GM12891 (cell line): ENCODE measurements at regions not wholly inside any gene's neighbourhood (a gene's known extent, or its start where the extent isn't known, plus 50 kb on each side); places are given as distances from the start of the nearest gene placed in this dataset.
A peak's percentile ranks its signal among the peaks of the same experiment; 100 is the strongest.

Source experiments
- DNase-seq: peaks from one replicate; pipeline ENCODE4 v3.0.0; 2011; ENCODE audit warnings: low spot score; ENCODE audit not compliant: insufficient read length
- FAIRE-seq: peaks from 2 replicates; lab custom pipeline; 2011; peaks lifted over from hg19 to GRCh38; lab: Jason Lieb, UNC
- PAX5 ChIP-seq: IDR thresholded peaks from 2 replicates; pipeline ENCODE4 v1.6.1; 2011; ENCODE audit warnings: low read length, moderate library complexity, mild to moderate bottlenecking; ENCODE audit not compliant: insufficient read depth, severe bottlenecking
- POLR2A ChIP-seq: IDR thresholded peaks from 2 replicates; pipeline ENCODE4 v1.6.1; 2011; ENCODE audit warnings: low read depth, low read length, control low read depth
- POLR2AphosphoS5 ChIP-seq: IDR thresholded peaks from 2 replicates; pipeline ENCODE4 v1.6.1; 2011; ENCODE audit warnings: low read depth, low read length, control low read depth
- POU2F2 ChIP-seq: IDR thresholded peaks from 2 replicates; pipeline ENCODE4 v1.6.1; 2011; ENCODE audit warnings: low read depth, mild to moderate bottlenecking, control low read depth, low read length, moderate library complexity
- SPI1 ChIP-seq: IDR thresholded peaks from 2 replicates; pipeline ENCODE4 v1.6.1; 2011; ENCODE audit warnings: low read depth, low read length, control low read depth
- TAF1 ChIP-seq: IDR thresholded peaks from 2 replicates; pipeline ENCODE4 v1.6.1; 2011; ENCODE audit warnings: low read depth, low read length, control low read depth

DNA sequence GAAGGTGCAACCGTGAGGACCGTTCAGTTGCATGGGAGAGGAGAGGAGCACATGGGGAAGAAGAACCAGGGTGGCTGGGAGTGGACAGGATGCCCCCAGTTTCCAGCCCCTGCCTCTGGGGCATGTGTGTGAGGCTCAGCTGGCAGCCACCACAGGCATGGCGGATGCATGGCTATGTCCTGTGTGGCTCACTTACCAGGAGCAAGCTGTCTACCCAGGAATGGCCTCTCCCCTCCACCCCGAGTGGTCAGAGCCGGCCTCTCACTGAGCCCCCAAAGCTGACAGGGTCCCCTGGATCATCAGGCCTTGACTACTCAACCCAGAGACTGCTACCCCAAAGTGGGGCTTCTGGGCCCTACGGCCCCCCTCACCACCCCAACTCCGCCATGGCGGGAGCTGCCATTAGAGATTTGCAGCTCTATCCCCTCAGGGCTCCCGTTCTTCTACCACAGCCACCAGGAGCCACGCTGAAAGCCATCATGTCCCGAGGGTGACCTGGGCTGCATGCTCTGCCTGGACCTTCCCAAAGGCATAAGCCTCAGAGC lies 65.3 kb downstream of the RHOB start:
- TF ChIP-seq TAF1 (no peak), PAX5 (no peak), SPI1 (no peak), POLR2A (no peak), POU2F2 (no peak), POLR2AphosphoS5 (no peak)
- FAIRE-seq (no peak), DNase-seq (no peak)

GRCh38 chr2:20513946-20514345 lies 67.1 kb downstream of the RHOB start:
- TF ChIP-seq TAF1: no peak
- no peak for TF ChIP-seq SPI1
- TF ChIP-seq POLR2AphosphoS5: no peak
- TF ChIP-seq PAX5: no peak
- no peak for TF ChIP-seq POU2F2
- no peak for TF ChIP-seq POLR2A
- no peak for FAIRE-seq
- DNase-seq: no peak

- no peak for TF ChIP-seq TAF1
- no peak for TF ChIP-seq POLR2AphosphoS5
- no peak for TF ChIP-seq POU2F2
- no peak for TF ChIP-seq PAX5
- no peak for TF ChIP-seq SPI1
- no peak for TF ChIP-seq POLR2A
- DNase-seq (no peak), FAIRE-seq (no peak)
Observed at GRCh38 chr2:20514596-20515269, 67.9 kb downstream of the RHOB start.

- no peak for FAIRE-seq
- no peak for TF ChIP-seq POU2F2
- no peak for DNase-seq
Observed at GRCh38 chr2:20515290-20516220, 68.7 kb downstream of the RHOB start.

GRCh38 chr2:20516291-20516645 lies 69.4 kb downstream of the RHOB start:
- no peak for TF ChIP-seq POU2F2
- no peak for TF ChIP-seq POLR2A
- TF ChIP-seq TAF1: no peak
- no peak for TF ChIP-seq POLR2AphosphoS5
- TF ChIP-seq PAX5: no peak
- TF ChIP-seq SPI1: no peak
- DNase-seq: no peak
- FAIRE-seq: no peak

DNA sequence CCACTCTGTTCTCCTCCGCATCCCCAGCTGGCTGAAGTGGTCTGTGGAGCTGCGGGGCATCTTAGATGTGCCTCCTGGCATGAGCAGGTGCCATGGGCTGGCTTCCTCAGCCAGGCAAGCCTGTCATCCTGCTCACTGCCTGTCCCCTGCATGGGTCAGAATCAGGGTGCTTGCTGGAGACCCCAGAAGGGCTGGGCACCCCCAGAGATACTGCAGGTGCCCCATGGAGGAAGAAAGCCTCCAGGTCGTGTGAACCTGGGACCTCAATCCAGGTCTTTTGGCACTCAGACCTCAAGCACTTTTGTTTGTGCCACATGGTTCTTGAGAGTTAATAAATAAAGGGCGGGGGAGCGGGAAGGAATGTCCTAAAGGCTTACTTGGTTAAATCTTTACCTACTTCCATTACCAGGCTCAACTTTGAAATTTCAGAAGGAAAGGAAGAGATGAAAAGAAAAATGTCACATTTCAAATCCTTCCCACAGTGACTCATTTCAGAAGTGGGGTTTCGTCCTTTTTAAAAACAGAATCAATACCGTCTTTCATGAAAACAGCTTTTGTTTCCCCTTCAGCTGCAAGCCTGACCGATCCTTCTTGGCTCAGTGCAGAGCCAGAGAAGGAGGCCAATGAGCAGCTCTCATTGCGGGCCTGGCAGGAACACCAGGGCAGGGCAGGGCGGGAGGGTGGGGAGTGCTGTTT lies 69.9 kb downstream of the RHOB start:
- peak; percentile 69 for FAIRE-seq
- TF ChIP-seq POU2F2: no peak
- DNase-seq: peak; percentile 52

DNA sequence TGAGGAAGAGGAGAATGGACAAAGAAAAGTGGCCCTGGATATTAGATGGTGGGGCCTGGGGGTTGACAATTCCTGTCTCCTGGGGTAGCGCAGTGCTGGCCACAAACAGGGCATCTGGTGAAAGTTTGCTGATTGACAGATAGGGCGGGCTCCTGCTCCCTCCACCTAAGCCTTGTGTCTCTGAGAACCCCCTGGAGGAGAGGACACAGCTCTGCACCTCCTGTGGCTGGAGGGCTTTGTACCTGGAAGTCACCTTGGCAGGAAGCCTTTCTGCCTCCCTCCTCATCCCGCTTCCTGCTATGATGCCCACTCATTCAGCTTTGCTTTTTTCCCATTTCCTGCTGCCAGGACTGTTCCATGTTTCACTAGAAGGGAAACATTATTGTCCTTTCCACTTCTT lies 72.4 kb downstream of the RHOB start:
- FAIRE-seq (no peak), DNase-seq (no peak)
- TF ChIP-seq POLR2AphosphoS5 (no peak), SPI1 (no peak), PAX5 (no peak), TAF1 (no peak)

DNA sequence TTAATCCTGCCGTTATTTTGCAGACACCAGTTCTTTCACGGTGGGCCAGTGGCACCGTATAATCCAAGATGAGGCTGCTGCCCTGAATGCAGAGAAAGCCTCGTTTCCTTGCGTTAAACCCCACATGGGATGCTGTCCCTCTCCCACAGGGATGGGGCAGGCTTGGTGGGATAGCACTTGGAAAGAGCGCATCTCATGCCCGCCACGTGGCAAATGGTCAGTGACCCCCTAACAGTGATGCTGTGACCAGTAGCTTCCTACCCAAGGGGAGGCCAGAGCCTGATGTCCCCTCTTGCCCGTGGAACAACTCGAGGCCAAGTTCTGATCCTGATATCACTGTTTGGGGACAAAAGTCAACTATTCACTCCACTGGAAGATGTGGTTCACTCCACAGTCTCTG lies 73.3 kb downstream of the RHOB start:
- no peak for DNase-seq
- no peak for FAIRE-seq
- TF ChIP-seq SPI1: no peak
- TF ChIP-seq POLR2A: no peak
- TF ChIP-seq PAX5: no peak
- TF ChIP-seq POU2F2: no peak
- no peak for TF ChIP-seq POLR2AphosphoS5
- TF ChIP-seq TAF1: no peak

DNA sequence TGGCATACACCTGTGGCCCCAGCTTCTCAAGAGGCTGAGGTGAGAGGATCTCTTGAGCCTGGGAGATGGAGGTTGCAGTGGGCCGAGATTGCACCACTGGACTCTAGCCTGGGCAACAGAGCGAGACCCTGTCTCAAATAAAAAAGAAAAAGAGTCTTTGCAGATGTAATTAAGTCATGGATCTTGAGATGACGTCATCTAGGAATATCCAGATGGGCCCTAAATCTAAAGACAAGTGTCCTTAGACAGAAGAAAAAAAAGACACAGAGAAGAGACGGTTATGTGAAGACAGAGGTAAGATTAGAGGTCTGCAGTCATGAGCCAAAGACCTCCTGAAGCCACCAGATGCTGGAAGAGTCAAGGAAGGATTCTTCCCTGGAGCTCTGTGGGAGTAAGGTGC lies 74.3 kb downstream of the RHOB start:
- TF ChIP-seq POLR2AphosphoS5 (no peak), POLR2A (no peak), POU2F2 (no peak), TAF1 (no peak), SPI1 (no peak), PAX5 (no peak)
- no peak for DNase-seq
- FAIRE-seq: no peak
